ENCODE measurements at regions not wholly inside any gene's neighbourhood (a gene's known extent, or its start where the extent isn't known, plus 50 kb on each side); places are given as distances from the start of the nearest gene placed in this dataset.
A peak's percentile ranks its signal among the peaks of the same experiment; 100 is the strongest.

DNA sequence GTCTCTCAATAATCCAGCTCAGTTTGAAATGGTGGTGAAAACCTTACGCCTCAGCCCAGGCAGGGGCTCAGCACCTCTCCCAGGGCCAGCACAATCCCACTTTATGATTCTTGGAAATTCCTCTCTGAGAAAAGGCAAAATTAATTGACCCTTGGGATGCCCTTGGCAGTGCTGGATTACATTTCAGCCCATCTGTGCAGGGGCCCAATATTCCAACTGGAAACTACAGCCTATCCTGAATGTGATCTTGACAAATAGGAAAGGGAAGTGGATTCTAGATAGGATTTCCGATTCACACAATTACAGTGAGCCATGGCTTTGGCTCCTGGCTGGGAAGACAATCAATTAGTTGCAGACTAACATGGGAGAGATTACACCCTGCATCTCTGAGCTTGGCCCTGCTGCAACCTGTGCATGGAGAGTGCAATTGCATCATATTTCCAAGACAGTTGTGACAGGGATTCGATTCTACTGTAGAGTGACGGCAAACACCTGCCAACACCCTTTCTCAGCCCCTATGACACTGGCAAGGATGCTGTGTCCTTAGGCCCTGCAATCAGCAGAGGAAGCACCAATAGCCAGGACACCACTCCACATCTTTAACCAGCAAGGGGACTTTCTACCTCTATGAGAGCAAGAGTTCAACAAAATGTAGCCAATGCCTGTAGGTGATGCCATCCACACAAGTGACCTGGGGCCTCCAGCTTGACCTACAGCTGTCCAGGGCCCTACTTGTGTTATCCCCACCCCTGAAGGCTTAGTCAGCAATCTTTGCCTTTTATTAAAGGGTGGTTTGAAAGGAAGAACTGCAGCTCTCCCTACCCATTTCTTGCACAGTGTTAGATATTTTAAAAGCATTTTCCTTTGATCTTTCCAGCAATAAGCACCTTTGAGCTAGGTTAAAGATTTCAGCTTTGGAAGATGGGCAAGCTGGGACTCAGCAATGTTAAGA lies 187.2 kb upstream of the HS6ST1 start:
- WGBS, 2 donors = 75 to 80% methylated on average over 2 to 4 of the region's 4 CpGs
- H3K9me3 ChIP-seq = no peaks in the 10 kb centered on the region
- intact Hi-C loops (cut with DNase I) = no loop called here
- H3K4me1 ChIP-seq = no peaks in the 10 kb centered on the region
- no peak overlapping the region for H3K4me3 ChIP-seq
- no peak for TF ChIP-seq POLR2A (IDR thresholded peaks at IDR 0.05)
- TF ChIP-seq, protein P1, sequence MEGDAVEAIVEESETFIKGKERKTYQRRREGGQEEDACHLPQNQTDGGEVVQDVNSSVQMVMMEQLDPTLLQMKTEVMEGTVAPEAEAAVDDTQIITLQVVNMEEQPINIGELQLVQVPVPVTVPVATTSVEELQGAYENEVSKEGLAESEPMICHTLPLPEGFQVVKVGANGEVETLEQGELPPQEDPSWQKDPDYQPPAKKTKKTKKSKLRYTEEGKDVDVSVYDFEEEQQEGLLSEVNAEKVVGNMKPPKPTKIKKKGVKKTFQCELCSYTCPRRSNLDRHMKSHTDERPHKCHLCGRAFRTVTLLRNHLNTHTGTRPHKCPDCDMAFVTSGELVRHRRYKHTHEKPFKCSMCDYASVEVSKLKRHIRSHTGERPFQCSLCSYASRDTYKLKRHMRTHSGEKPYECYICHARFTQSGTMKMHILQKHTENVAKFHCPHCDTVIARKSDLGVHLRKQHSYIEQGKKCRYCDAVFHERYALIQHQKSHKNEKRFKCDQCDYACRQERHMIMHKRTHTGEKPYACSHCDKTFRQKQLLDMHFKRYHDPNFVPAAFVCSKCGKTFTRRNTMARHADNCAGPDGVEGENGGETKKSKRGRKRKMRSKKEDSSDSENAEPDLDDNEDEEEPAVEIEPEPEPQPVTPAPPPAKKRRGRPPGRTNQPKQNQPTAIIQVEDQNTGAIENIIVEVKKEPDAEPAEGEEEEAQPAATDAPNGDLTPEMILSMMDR (IDR thresholded peaks at IDR 0.05) = no peak
- no peaks in the 10 kb centered on the region for H3K27me3 ChIP-seq
- no peaks in the 10 kb centered on the region for H3K36me3 ChIP-seq (replicated peaks in 1 of 2; ENCODE audit: insufficient read depth in 1 of 2, low read depth in 2 of 2)
- no peak overlapping the region for H3K27ac ChIP-seq
- ATAC-seq (no peak), DNase-seq (peak in 1 of 4 donors; percentile 0)

DNA sequence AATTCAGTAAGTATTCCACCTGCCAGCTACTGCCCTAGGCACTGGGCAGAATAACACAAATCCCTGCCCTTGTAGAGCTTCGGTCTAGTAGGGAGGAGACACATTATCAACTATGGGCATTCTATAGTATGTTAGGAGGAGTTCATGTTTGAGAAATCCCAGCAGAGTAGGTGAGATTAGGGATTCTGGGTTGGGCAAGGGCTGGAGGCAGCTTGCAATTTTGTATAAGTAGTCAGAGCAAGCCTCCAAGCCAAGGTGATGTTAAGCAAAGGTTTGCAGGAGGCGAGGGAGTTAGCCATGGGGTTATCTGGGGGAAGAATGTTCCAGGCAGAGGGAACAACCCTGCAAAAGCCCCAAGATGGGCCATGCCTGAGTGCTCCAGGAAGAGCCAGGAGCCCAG lies 187.9 kb upstream of the HS6ST1 start:
- WGBS, 2 donors = 82 to 96% methylated on average over 2 of the region's 2 CpGs
- Histone ChIP-seq H3K4me3 (no peak overlapping the region), H3K27ac (no peak overlapping the region), H3K27me3 (no peaks in the 10 kb centered on the region), H3K9me3 (no peaks in the 10 kb centered on the region), H3K36me3 (replicated peaks in 1 of 2; ENCODE audit: insufficient read depth in 1 of 2, low read depth in 2 of 2) (no peaks in the 10 kb centered on the region), H3K4me1 (no peaks in the 10 kb centered on the region)
- TF ChIP-seq POLR2A (IDR thresholded peaks at IDR 0.05) = no peak
- intact Hi-C loops (cut with DNase I) = no loop called here
- ATAC-seq = no peak
- peak in 1 of 4 donors; percentile 0 for DNase-seq

DNA sequence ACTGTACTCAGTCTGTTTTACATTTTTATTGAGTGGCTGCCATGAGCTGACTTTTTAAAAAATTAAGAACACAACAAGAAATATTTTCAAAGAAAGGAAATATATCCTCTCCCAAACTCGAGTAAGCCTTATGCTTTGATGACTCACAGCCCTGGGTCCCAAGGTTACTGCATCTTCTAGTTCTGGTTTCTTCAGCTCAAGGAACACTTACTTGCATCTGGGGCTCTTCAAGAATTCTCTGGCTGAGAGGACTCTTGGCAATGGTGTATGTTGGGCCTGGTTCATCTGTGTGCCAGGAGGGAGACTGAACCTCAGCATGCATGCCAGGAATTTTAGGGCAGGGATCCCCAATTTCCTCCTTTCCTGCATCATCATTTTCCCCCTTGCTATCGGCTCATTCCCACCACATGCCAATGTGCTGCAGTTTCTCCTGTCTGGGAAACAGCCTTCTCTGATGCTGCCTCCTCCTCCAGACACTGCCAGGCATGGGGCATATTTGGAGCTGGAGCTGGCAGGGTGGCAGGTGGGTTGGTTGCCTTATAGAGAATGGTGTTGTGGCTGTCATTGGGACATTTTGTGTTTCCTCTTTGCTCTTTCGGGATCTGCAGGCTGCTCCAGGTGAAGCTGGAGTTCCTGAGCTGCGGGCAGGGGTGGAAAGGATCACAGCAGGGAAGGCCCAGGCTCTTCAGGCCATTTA lies 192.2 kb upstream of the HS6ST1 start:
- ATAC-seq (no peak), DNase-seq (no peak)
- TF ChIP-seq, protein P1 (IDR thresholded peaks at IDR 0.05) = no peak
- no peak for TF ChIP-seq POLR2A (IDR thresholded peaks at IDR 0.05)
- peaks cover 9% of the 10 kb centered on the region for H3K4me1 ChIP-seq
- 77 to 85% methylated on average over 2 to 4 of the region's 4 CpGs for WGBS, 2 donors
- no peak overlapping the region for H3K27ac ChIP-seq
- H3K36me3 ChIP-seq (replicated peaks in 1 of 2; ENCODE audit: insufficient read depth in 1 of 2, low read depth in 2 of 2) = no peaks in the 10 kb centered on the region
- no peak overlapping the region for H3K4me3 ChIP-seq
- H3K9me3 ChIP-seq = no peaks in the 10 kb centered on the region
- no peaks in the 10 kb centered on the region for H3K27me3 ChIP-seq
- intact Hi-C loops (cut with DNase I) = no loop called here

DNA sequence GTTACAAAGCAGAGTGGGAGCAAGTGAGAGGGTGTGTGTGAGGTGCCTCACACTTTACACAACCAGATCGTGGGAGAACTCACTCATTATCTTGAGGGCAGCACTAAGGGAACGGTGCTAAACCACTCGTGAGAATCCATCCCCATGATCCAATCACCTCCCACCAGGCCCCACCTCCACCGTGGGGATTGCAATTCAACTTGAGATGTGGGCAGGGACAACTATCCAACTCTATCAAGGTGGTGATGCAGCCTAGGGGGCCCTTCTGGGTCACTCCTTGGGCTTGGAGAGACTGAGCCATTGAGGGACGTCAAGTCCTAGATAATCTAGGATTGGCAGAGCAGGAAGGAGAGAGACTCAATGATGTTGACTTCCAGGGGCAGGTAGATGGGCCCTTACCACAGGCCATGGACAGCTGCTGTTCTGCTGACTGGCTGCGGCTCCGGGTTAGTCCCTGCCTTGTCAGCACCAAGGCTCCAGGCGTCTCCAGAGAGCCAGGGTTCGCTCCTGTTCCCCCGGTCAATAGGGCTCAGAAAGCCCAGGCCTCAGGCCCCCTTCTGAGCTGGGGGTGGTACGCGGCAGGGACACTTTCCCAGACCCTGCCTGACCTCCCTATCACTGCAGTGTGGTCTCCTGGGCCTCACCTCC lies 193.2 kb upstream of the HS6ST1 start:
- peaks cover 9% of the 10 kb centered on the region for H3K4me1 ChIP-seq
- no peaks in the 10 kb centered on the region for H3K9me3 ChIP-seq
- WGBS, 2 donors = 79 to 92% methylated on average over 8 to 12 of the region's 12 CpGs
- H3K27ac ChIP-seq = no peak overlapping the region
- intact Hi-C loops (cut with DNase I) = no loop called here
- no peaks in the 10 kb centered on the region for H3K27me3 ChIP-seq
- no peak overlapping the region for H3K4me3 ChIP-seq
- no peaks in the 10 kb centered on the region for H3K36me3 ChIP-seq (replicated peaks in 1 of 2; ENCODE audit: insufficient read depth in 1 of 2, low read depth in 2 of 2)
- ATAC-seq (no peak), DNase-seq (no peak)
- TF ChIP-seq, protein P1 (IDR thresholded peaks at IDR 0.05) = no peak
- no peak for TF ChIP-seq POLR2A (IDR thresholded peaks at IDR 0.05)
